Activated CD8-positive, alpha-beta memory T cell treated with anti-CD3 and anti-CD28 coated beads, Interleukin-2, amount 50 U/mL, for 24 hours (primary cell): ENCODE measurements at regions not wholly inside any gene's neighbourhood (a gene's known extent, or its start where the extent isn't known, plus 50 kb on each side); places are given as distances from the start of the nearest gene placed in this dataset.

Source experiments
- DNase-seq: peaks from one replicate; pipeline ENCODE4 v3.0.0-alpha.2; 2020; ENCODE audit errors: extremely low read depth

DNA sequence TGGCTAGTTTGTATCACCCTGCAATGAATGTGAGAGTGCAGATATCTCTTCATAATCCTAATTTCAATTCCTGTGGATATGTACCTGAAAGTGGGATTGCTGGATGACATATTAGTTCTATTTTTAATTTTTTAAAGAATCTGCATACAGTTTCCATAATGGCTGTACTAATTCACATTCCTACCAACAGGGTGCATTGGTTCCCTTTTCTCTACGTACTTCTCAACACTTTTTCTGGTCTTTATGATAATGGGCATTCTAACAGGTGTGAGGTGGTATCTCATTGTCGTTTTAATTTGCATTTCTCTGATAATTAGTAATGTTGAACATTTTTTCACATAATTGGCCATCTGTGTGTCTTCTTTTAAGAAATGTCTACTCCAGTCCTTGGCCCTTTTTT lies 927.5 kb downstream of the DTWD2 start:
- DNase-seq = no peak

DNA sequence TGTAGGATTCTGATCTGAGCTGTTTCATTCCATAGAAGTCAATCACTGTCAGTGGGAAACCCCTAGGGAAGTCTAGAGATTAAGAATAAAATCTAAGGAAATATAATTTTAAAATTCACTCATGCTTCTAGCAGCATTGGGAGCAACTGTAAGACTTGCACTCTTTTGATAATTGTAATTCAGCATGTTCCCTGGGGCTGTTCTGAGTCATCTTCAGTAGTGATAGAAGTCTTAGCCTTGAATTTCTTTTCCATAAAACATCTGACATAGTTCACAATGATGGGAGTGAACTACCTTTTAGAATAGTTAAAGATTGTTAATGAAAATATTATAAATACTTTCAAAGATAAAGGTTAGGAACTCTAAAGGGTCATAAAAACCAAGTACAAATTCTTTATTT lies 935.8 kb downstream of the DTWD2 start:
- DNase-seq = no peak

DNA sequence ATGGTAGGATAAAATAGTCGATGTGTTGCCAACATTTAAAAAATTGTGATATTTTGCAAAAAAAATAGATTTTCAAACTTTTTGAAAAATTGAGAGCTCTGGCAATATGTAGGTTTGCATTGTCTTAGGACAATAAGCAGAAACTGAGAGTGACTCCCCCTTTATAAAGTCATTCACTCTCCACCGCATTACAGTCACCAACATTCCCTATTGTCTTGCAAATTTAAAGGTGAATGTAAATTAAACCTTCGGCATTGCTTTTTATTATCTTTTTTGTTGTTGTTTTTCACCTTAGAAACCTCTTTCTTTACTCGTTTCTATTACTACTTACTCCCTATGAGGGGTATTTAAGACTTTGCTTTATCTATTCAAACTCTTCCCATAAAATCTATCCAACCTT lies 944.2 kb downstream of the DTWD2 start:
- no peak for DNase-seq

DNA sequence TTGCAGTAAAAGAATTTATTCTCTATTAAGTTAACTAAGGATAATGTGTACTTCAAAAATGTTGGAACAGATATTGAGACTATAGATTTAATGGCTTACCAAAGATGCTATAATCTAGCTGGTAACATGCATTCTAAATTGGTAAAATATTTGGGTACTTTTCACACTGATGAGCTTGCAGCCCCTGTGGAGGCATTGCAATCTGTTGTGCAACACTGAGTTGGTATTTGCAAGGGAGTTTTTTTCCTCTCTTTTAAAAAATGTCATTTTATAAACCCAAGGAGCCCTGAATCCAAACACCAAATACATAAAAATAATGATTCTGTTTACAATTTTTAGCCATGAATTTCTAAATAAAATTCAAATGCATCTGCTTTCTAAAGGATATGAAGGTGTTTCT lies 944.8 kb downstream of the DTWD2 start:
- DNase-seq = no peak

DNA sequence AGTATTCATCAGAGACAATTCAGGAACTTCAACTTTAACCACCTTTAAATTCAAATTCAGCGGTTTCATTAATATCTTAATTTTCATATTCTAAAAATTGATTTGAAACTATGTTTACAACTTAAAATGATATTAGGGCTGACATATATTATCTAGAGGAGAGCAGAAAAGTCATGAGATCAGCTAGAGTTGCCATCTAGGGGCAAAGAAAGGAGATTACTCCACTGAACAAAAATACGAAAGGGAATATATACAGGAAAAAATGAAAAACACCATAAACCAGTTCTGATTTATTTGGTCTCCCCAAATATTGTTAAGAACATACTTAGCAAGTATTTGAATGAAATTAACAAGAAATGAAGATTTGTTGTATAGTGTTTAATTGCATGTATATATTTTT lies 946.3 kb downstream of the DTWD2 start:
- no peak for DNase-seq

DNA sequence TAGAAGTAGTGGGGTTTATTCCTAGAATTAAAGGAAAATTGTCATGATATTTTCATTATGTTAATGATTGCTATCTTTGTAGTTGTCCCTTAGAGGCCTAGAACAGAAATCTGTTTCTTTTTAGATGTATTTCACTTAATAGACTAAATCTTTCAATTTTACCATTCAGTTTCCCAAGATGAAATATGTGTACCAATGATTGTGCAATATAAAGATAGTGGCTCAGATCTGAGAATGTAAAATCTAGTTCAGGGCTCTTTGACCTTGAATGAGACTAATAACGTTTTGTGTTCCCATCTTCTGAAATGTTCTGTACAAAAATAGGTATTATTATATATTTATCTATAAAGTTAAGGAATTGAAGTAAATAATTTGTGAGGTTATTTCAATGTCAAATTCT lies 947.9 kb downstream of the DTWD2 start:
- no peak for DNase-seq

DNA sequence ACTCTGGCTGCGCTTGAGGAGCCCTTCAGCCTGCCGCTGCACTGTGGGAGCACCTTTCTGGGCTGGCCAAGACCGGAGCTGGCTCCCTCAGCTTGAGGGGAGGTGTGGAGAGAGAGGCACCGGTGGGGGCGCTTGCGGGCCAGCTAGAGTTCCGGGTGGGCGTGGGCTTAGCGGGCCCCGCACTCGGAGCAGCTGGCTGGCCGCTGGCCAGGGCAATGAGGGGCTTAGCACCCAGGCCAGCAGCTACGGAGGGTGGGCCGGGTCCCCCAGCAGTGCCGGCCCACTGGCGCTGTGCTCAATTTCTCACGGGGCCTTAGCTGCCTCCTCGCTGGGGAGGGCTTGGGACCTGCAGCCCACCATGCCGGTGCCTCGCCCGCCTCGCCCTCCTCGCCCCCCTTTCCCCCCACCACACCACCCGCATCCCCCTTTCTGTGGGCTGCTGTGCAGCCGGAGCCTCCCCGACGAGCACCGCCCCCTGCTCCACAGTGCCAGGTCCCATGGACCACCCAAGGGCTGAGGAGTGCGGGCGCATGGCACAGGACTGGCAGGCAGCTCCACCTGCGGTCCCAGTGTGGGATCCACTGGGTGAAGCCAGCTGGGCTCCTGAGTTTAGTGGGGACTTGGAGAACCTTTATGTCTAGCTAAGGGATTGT lies 954.5 kb downstream of the DTWD2 start:
- no peak for DNase-seq

DNA sequence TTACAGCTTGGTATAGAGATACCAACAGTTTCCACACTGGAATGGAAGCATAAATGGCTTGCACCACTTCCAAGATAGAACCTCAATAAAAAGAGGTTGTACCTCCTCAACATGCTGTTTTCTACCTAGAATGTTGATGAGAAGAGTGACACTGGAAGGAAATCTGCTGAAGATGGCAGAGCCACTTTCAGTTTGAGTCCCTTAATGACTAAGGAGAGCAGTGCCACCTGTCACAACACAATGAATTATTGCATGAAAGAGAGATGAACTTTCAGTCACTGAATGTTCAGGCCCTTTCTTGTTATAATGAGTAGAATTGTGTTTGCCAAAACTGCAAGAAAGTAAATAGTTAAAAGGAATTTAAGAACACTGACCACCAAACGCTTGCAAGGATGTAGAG lies 958.5 kb downstream of the DTWD2 start:
- no peak for DNase-seq

DNA sequence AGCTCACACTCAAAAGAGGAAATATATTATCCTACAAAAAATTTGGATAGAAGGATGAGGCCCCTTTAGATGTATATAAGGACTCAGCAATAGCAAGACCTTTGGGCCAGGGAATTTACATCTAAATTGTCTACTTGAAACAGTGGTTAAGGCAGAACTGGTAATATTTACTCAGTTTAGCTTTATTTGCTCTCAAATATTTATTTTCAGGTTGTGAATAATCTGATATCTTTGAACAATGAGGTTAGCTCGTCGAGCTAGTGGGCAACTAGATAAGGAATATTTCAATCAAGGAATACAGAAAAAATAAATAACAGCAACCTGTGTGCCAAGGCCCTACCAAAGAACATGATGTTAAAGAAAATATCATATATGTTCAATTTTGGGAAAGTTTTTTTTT lies 966.3 kb downstream of the DTWD2 start:
- no peak for DNase-seq

DNA sequence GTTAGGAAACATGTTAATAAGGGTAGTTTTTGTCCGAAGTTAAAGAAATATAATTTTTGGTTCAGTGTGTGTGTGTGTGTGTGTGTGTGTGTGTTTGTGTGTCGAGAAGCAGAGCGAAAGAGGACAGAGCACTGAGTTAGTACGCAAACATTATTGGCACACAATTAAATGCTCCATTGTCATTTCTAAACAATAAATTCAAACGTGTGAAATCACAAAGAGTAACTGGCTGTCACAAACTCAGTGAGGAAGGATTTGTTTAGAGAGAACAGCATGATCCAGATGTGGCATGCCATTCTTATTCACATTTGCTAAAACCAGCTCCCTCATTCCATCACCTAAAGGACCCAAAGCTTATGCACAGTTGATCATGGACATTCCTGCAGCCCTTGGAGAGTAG lies 970.8 kb downstream of the DTWD2 start:
- DNase-seq = no peak

DNA sequence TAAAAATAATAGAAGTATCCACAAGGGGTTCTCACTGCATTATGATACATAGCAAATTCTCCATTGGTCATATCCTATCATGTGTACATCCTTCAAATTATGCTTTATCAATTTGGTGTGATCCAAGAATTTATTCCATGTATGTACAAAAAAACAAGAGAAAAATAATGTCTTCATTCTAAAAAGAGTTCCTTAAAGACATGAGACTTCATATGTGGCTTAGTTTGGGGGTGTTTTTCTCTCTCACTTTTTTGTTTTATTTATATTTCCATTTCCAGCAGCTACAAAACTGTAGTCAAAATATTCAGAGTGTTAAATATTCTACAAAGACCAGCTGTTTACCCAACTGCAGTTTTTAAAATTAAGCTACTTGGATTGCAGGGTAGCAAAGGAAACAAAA lies 972.0 kb downstream of the DTWD2 start:
- no peak for DNase-seq

DNA sequence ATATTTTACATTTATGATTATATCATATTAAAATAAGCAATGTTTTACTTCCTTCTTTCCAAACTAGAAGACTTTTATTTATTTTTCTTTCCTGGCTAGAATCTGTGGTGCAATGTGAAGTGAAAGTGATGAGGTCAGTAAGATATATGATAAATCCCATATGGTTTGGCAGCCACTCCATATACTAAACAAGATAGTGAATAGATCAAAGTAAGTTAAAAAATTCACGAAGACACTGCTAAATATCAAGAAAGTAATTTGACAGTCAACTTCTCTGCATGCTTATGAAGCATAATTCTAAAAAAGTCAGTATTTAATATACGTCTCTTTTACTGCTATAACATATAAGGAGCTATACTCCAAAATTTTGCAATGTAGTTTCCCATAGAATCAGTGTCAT lies 972.8 kb downstream of the DTWD2 start:
- DNase-seq = no peak

DNA sequence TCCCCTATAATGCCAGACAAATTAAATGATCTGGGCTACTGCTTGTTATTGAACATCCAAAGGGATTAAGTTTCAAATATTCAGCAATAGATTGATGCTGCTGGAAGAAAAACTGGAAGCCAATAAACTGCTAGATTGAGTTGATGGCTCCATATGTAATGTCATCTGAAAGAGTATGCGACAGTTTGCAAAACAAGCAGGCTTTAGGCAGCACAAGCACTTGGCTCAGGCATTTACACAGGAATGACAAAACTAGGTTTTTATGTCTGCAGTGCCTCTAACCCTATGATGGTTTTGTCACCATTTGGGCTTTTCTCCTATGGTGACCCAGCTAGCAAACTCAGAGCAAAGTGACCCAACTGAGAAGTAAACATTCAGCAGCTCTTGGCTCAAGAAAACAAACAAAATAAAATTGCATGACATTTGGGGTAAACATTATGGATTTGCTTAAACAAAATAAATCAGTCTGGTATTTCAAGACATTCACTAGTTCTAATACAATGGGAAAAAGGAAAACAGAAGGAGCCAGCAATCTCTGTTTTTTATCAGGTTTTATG lies 978.5 kb downstream of the DTWD2 start:
- DNase-seq = no peak

DNA sequence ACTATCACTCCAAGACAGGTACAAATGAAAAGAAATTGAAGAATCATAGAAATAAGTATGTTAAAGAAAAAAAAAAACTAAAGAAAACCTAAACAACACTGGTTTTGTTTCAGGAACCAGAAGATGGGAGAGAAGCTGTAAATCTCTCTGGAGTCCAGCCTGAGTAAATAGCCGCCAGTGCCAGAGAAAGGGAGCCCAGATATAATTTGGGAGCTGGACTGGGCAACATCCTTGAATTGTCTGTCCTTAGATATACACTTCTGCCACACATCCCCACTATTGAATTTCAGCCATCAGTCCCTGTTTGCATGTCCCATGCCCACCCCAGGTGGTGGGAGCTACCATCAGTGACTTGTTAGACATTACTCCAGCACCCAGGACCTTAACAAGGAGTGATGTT lies 979.6 kb downstream of the DTWD2 start:
- DNase-seq = no peak

DNA sequence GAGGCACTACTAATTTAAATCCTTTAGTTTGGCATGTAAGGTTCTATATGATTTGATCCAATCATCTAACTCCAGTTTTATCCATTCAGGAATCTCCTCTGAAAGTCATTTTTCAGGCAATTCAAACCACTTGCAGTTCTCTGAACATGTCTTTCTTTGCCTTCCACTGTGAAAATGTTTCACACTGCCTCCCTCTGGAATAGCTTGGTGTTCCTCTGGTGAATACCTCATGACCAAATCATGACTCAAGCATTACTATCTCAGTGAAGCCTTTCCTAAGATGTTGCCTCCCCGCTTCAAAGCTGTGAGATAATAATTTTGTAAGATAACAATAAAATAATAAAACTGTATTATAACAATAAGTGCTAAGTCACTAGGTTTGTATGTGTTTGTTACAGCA lies 981.1 kb downstream of the DTWD2 start:
- DNase-seq = no peak

DNA sequence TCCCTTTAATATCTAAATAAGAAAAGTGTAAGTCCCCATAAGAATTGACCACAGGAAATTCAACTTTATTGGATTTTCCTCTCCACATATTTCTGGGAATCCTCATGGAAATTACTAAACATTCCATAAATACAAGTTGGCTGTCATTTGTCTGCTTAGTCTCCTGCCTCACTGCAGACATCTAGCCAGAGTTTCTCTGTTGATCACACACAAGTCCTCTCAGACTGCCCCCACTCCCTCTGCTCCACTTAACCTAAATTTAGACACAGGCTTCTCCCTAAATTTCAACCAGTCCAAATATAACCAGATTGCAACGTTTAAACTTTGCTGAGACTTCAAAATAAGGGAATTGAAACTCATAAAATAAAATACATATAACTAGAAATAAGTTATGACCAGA lies 982.1 kb downstream of the DTWD2 start:
- DNase-seq = no peak

DNA sequence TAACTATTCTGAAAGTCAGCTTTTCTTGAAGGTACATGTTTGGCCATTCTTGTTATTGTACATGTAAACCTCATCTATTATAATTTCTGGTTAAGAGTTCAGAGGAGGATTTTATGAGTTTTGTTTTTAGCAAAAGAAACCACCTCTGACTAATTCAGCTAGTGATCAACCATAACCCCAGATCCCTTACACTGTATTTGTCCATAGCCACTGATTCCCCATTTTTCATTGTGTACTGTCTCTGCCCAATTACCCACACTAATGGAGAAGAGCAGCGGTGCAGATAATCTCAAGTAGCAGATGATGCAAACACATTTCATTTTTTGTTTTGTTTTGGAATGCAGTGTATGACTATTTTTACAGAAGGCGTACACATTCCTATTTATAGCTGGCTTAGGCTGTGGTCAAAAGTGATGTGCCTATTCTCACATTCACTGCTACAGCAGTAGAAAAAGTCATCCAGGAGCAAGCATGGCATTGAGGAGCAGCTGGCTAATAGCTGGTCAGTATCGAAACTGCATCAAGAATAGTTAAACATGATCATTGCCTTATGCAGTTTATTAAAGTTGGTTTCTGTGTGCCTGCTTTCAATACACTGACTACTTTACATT lies 988.3 kb downstream of the DTWD2 start:
- no peak for DNase-seq

DNA sequence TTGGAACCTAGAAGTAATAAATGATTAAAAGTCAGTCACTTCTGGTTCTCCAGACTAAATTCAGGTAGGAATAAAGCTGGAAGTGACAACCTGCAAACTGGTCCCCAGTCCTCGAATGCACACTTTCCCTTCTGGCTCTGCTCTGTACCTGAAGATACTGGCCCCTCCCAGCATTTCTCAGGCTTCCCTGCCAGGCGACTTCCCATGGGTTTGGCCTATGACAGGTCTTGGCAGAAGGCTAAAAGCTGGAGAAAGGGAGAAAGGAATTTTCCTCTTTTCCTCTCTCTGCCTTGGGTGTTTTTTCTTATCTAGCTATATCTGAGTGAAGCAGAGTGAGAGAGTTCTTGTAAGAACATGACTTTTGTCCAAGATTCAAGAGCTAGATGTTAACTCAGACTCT lies 1005.7 kb downstream of the DTWD2 start:
- no peak for DNase-seq

DNA sequence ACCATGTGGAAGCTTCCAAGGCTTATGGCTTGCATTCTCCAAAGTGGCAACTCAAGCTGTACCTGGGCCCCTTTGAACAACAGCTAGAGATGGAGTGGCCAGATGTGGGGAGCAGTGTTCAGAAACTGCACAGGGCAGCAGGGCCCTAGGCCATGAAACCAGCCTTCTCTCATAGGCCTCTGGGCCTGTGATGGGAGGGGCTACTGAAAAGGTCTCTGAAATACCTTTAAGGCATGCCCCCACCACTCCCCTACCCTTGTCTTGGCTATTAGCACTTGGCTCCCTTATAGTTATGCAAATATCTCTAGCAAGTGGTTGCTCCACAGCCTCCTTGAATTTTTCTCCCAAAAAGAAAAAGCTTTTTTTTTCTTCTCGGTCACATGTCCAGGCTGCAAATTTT lies 1014.6 kb downstream of the DTWD2 start:
- no peak for DNase-seq

DNA sequence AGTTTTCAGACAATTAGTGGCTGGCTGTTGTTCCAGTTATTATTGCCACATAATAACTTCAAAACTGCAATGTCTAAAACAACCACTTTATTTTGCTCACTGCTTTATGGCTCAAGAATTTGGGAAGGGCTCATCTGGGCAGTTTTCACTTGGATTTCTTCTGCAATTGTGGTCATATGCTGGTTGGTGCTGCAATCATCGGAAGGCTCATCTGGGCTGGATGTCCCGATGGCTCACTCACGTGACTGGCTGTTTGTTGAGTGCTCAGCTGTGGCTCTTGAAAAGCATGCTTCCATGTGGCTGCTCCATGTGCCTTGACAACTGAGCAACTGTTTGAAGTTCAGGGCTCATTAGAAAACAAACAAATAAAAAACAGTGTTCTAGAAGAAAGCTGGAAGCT lies 1032.5 kb downstream of the DTWD2 start:
- no peak for DNase-seq

DNA sequence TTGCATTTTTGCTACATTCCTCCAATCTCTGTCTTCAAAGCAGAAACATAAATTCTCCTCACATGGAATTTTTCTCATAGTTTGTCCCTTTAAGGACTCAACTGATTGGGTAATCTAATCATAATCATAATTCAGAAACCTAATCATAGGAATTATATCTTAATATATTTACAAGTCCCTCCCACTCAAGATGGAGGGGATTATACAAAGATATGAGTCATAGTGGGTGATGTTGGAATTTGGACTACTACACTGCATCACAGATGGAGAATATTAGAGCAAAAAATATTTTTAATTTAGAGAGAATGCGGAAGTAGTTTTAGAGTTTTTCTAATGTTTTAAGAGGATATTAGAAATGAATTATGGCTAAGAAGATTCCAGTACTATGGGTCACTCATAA lies 1034.0 kb downstream of the DTWD2 start:
- no peak for DNase-seq

DNA sequence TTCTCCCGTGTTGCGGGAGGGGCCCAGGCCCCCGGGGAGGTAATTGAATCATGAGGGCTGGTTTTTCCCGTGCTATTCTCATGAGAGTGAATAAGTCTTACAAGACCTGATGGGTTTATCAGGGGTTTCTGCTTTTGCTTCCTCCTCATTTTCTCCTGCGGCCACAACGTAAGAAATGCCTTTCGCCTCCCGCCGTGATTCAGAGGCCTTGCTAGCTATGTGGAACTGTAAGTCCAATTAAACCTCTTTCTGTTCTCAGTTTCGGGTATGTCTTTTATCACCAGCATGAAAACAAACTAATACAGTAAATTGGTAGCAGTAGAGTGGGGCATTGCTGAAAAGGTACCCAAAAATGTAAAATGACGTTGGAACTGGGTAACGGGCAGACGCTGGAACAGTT lies 1035.1 kb downstream of the DTWD2 start:
- DNase-seq = no peak

DNA sequence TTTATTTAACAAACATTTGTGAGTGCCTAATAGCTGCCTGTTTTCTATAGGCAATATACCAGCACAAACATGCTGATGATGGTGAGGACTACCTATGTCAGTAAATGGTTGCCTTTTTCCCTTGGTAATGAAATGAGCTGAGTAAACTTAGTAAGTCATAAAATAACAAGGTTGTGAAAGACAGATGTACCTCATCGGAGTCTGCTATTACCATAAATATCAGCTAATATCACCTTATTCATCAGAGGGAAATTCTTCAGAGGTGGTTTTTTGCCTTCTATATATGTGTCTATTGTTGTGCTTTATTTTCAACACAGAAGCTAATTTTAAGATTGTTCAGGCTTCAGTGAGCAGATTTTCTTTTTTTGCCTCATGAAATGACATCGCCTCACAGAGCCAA lies 1040.5 kb downstream of the DTWD2 start:
- no peak for DNase-seq

DNA sequence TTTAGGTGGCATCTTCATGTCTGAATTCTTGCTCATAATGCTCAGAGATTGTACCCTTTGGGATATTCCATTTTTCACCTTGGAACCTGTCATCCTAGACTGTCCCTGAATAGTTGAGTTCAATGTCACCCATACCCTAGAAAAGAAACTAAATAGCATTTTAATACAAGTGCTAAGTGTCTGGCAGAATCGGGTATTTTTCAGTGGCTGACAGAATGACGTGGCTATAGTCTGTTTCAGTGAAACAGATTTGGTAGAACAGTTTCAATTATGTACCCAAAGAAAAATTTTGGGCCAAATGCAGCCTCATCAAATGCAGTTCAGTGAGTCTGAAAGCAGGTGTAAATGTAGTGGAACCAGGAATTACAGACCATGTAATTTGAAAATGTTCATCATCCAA lies 1041.2 kb downstream of the DTWD2 start:
- no peak for DNase-seq
